ENCODE measurements at regions not wholly inside any gene's neighbourhood (a gene's known extent, or its start where the extent isn't known, plus 50 kb on each side); places are given as distances from the start of the nearest gene placed in this dataset.

- no peak for ATAC-seq
- TF ChIP-seq ZFP3 (CRISPR knock-in tag; IDR thresholded peaks at IDR 0.05) (no peak), ARNTL (CRISPR knock-in tag; IDR thresholded peaks at IDR 0.05; ENCODE audit: borderline replicate concordance, low read depth) (no peak)
Measured at GRCh38 chr7:94253686-94254085, 141.0 kb upstream of the COL1A2 start.

GRCh38 chr7:94258418-94259300, 136.0 kb upstream of the COL1A2 start:
- ATAC-seq = peak; percentile 44; the same call in 2 of the 3 replicates
- TF ChIP-seq RARB (CRISPR knock-in tag; IDR thresholded peaks at IDR 0.05) = no peak
- peak; percentile 95 for TF ChIP-seq TCF4 (CRISPR knock-in tag; IDR thresholded peaks at IDR 0.05; ENCODE audit: borderline replicate concordance)
- TF ChIP-seq TSHZ2 (CRISPR knock-in tag; IDR thresholded peaks at IDR 0.05) = peak; percentile 74; the same call in 1 of the 2 replicates
- TF ChIP-seq ARNTL (CRISPR knock-in tag; IDR thresholded peaks at IDR 0.05; ENCODE audit: borderline replicate concordance, low read depth) = no peak
- TF ChIP-seq ZNF565 (CRISPR knock-in tag; conservative IDR thresholded peaks at IDR 0.05; ENCODE audit: low read depth) = no peak
- peak; percentile 35; the same call in 1 of the 2 replicates for TF ChIP-seq ZNF8 (CRISPR knock-in tag; IDR thresholded peaks at IDR 0.05)

- TF ChIP-seq ARNTL (CRISPR knock-in tag; IDR thresholded peaks at IDR 0.05; ENCODE audit: borderline replicate concordance, low read depth) (no peak), OSR1 (CRISPR knock-in tag; IDR thresholded peaks at IDR 0.05) (no peak), POU6F1 (CRISPR knock-in tag; IDR thresholded peaks at IDR 0.05; ENCODE audit: borderline replicate concordance, low read depth) (no peak), TCF4 (CRISPR knock-in tag; IDR thresholded peaks at IDR 0.05; ENCODE audit: borderline replicate concordance) (no peak), ZFP30 (CRISPR knock-in tag; IDR thresholded peaks at IDR 0.05) (no peak), CSRNP3 (CRISPR knock-in tag; IDR thresholded peaks at IDR 0.05) (no peak), CREB5 (CRISPR knock-in tag; IDR thresholded peaks at IDR 0.05; ENCODE audit: low read depth) (no peak), PATZ1 (CRISPR knock-in tag; IDR thresholded peaks at IDR 0.05; ENCODE audit: borderline replicate concordance) (no peak), ISL1 (CRISPR knock-in tag; IDR thresholded peaks at IDR 0.05) (no peak), SNAI2 (CRISPR knock-in tag; IDR thresholded peaks at IDR 0.05) (no peak), ZNF8 (CRISPR knock-in tag; IDR thresholded peaks at IDR 0.05) (no peak)
- no peak for ATAC-seq
Measured at GRCh38 chr7:94261067-94261466, 133.6 kb upstream of the COL1A2 start.

GRCh38 chr7:94264756-94265155, 129.9 kb upstream of the COL1A2 start:
- TF ChIP-seq TOX (CRISPR knock-in tag; IDR thresholded peaks at IDR 0.05; ENCODE audit: borderline replicate concordance) (no peak), SNAI2 (CRISPR knock-in tag; IDR thresholded peaks at IDR 0.05) (no peak), TCF4 (CRISPR knock-in tag; IDR thresholded peaks at IDR 0.05; ENCODE audit: borderline replicate concordance) (no peak), OSR1 (CRISPR knock-in tag; IDR thresholded peaks at IDR 0.05) (no peak), ZFP3 (CRISPR knock-in tag; IDR thresholded peaks at IDR 0.05) (no peak), GLIS3 (CRISPR knock-in tag; IDR thresholded peaks at IDR 0.05) (no peak), ZNF8 (CRISPR knock-in tag; IDR thresholded peaks at IDR 0.05) (no peak), ZNF70 (CRISPR knock-in tag; IDR thresholded peaks at IDR 0.05) (no peak), TSHZ2 (CRISPR knock-in tag; IDR thresholded peaks at IDR 0.05) (no peak), POU6F1 (CRISPR knock-in tag; IDR thresholded peaks at IDR 0.05; ENCODE audit: borderline replicate concordance, low read depth) (no peak)

More at GRCh38 chr7:94264756-94265155, 129.9 kb upstream of the COL1A2 start:
- ATAC-seq = no peak

All from SK-N-SH treated with all-trans-retinoic acid at 6 μM for 48 hours (cell line).